HG03159 (cell line): ENCODE measurements at regions not wholly inside any gene's neighbourhood (a gene's known extent, or its start where the extent isn't known, plus 50 kb on each side); places are given as distances from the start of the nearest gene placed in this dataset.

Experiments
- ATAC-seq: cut with Tn5 transposase; IDR thresholded peaks from one replicate; pipeline ENCODE4 v1.9.1; 2021; ENCODE audit warnings: mild to moderate bottlenecking, moderate library complexity; ENCODE audit not compliant: unreplicated experiment

- no peak for ATAC-seq
These were observed 50.2 kb upstream of the AKR1E2 start for GRCh38 chr10:4775808-4776207.

- no peak for ATAC-seq
These were observed 53.8 kb upstream of the AKR1E2 start for GRCh38 chr10:4772202-4772570.

GRCh38 chr10:4771554-4772201, 54.3 kb upstream of the AKR1E2 start:
- ATAC-seq, result no peak

- ATAC-seq, result no peak
These were observed 55.0 kb upstream of the AKR1E2 start for GRCh38 chr10:4770801-4771553.

- no peak for ATAC-seq
These were observed 57.6 kb upstream of the AKR1E2 start for GRCh38 chr10:4768416-4768815.

GRCh38 chr10:4767033-4767814, 58.8 kb upstream of the AKR1E2 start:
- ATAC-seq, result no peak

- no peak for ATAC-seq
These were observed 59.6 kb upstream of the AKR1E2 start for GRCh38 chr10:4766454-4766853.

GRCh38 chr10:4765428-4765827, 60.6 kb upstream of the AKR1E2 start:
- no peak for ATAC-seq

- no peak for ATAC-seq
These were observed 62.0 kb upstream of the AKR1E2 start for GRCh38 chr10:4763960-4764428.

- ATAC-seq, result no peak
These were observed 62.5 kb upstream of the AKR1E2 start for GRCh38 chr10:4763513-4763912.

- no peak for ATAC-seq
These were observed 67.8 kb upstream of the AKR1E2 start for GRCh38 chr10:4758256-4758655.

- no peak for ATAC-seq
These were observed 70.6 kb upstream of the AKR1E2 start for GRCh38 chr10:4755286-4755989.

GRCh38 chr10:4754143-4754542, 71.9 kb upstream of the AKR1E2 start:
- ATAC-seq, result no peak

GRCh38 chr10:4751211-4751610, 74.8 kb upstream of the AKR1E2 start:
- no peak for ATAC-seq

GRCh38 chr10:4749271-4749574, 76.8 kb upstream of the AKR1E2 start:
- ATAC-seq, result no peak

- no peak for ATAC-seq
These were observed 77.3 kb upstream of the AKR1E2 start for GRCh38 chr10:4748491-4749270.

- ATAC-seq, result no peak
These were observed 83.8 kb upstream of the AKR1E2 start for GRCh38 chr10:4742217-4742616.

- no peak for ATAC-seq
These were observed 85.5 kb upstream of the AKR1E2 start for GRCh38 chr10:4740471-4740870.

- ATAC-seq, result no peak
These were observed 89.4 kb upstream of the AKR1E2 start for GRCh38 chr10:4736608-4737007.

GRCh38 chr10:4736183-4736582, 89.8 kb upstream of the AKR1E2 start:
- ATAC-seq, result no peak

GRCh38 chr10:4733843-4734224, 92.2 kb upstream of the AKR1E2 start:
- no peak for ATAC-seq
